Vagina (tissue), 2 donors: ENCODE measurements at regions not wholly inside any gene's neighbourhood (a gene's known extent, or its start where the extent isn't known, plus 50 kb on each side); places are given as distances from the start of the nearest gene placed in this dataset.

Source experiments
- POLR2AphosphoS5 ChIP-seq, 2 donors: sonication (generic); formaldehyde crosslinking; IDR thresholded peaks; one replicate each; pipeline ENCODE4 v1.9.0; 2017; ENCODE audit warnings: antibody characterized with exemption in 2 of 2, mild to moderate bottlenecking in 2 of 2, low read depth in 1 of 2; ENCODE audit not compliant: insufficient read depth in 1 of 2
- TF ChIP-seq, protein P1 (sequence below), 3 experiments: fragments of 450-650 bp in 2 of 3; fragments of 200-600 bp in 1 of 3; sonication (generic) in 1 of 3; IDR thresholded peaks; one replicate each; pipeline ENCODE4 v1.5.1; 2017 to 2019; ENCODE audit warnings: antibody characterized with exemption in 3 of 3, mild to moderate bottlenecking in 2 of 3, moderate library complexity in 2 of 3

DNA sequence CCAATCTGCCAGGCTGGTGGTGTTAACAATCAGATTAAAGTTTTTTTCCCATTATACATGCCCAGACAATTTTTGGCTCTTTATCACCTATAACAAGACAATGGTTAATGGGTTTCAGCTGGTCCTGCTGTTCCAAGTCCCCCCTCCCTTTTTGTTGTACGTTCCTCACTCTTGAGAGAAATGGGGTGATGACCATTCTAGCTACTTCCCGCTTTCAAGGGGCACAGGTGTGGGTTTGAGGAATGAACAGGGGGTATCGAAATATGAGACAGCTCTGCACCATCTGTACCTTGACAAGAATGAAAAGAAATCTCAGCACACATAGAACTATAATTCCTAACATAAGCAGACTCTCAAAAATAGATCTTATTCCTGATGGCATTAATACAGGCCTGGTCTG is 326.8 kb downstream of the PTPRU start:
- TF ChIP-seq, protein P1, sequence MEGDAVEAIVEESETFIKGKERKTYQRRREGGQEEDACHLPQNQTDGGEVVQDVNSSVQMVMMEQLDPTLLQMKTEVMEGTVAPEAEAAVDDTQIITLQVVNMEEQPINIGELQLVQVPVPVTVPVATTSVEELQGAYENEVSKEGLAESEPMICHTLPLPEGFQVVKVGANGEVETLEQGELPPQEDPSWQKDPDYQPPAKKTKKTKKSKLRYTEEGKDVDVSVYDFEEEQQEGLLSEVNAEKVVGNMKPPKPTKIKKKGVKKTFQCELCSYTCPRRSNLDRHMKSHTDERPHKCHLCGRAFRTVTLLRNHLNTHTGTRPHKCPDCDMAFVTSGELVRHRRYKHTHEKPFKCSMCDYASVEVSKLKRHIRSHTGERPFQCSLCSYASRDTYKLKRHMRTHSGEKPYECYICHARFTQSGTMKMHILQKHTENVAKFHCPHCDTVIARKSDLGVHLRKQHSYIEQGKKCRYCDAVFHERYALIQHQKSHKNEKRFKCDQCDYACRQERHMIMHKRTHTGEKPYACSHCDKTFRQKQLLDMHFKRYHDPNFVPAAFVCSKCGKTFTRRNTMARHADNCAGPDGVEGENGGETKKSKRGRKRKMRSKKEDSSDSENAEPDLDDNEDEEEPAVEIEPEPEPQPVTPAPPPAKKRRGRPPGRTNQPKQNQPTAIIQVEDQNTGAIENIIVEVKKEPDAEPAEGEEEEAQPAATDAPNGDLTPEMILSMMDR (IDR thresholded peaks at IDR 0.05): no peak
- no peak for TF ChIP-seq POLR2AphosphoS5 (IDR thresholded peaks at IDR 0.05; ENCODE audit: insufficient read depth in 1 of 2, low read depth in 1 of 2)
